Esophagus squamous epithelium (tissue), 5 donors: ENCODE measurements at regions not wholly inside any gene's neighbourhood (a gene's known extent, or its start where the extent isn't known, plus 50 kb on each side); places are given as distances from the start of the nearest gene placed in this dataset.
"Not testable (repeated sequence)": the region's sequence is repeated elsewhere in the genome, so short reads cannot be mapped to it uniquely, and the experiment has no call there.

Source experiments
- DNase-seq: peaks from one replicate; lab custom pipeline; 2025; lab: John Stamatoyannopoulos, UW
- H3K27ac ChIP-seq, 4 donors: fragments of 200-600 bp; sonication (generic); one replicate each; pipeline ENCODE4 v1.5.1; 2016 to 2019; ENCODE audit warnings: mild to moderate bottlenecking in 1 of 4
- H3K27me3 ChIP-seq, 4 donors: fragments of 200-600 bp; sonication (generic); 1 replicate in 3 of 4; 2 replicates in 1 of 4; pipeline versions ENCODE4 v1.5.1 to v1.6.0; 2017 to 2021; ENCODE audit warnings: antibody characterized with exemption in 1 of 4
- H3K36me3 ChIP-seq, 3 donors: fragments of 200-600 bp; sonication (generic); one replicate each; pipeline ENCODE4 v1.5.1; 2016 to 2019
- H3K4me1 ChIP-seq, 3 donors: fragments of 200-600 bp; sonication (generic); one replicate each; pipeline ENCODE4 v1.5.1; 2017 to 2019
- H3K4me3 ChIP-seq, 4 donors: fragments of 200-600 bp; sonication (generic); 1 replicate in 3 of 4; 2 replicates in 1 of 4; pipeline ENCODE4 v1.5.1; 2016 to 2019; ENCODE audit warnings: mild to moderate bottlenecking in 2 of 4, moderate library complexity in 1 of 4
- H3K9me3 ChIP-seq, 3 donors: fragments of 200-600 bp; sonication (generic); one replicate each; pipeline ENCODE4 v1.5.1; 2016 to 2019
- POLR2A ChIP-seq, 4 donors: fragments of 450-650 bp; IDR thresholded peaks; one replicate each; pipeline ENCODE4 v1.6.1; 2017; ENCODE audit warnings: antibody characterized with exemption in 4 of 4, mild to moderate bottlenecking in 4 of 4, moderate library complexity in 3 of 4
- WGBS, 2 donors: methylation state at CpG; one replicate each; pipeline ENCODE4 v1.1.5; 2018; 5-methylcytosine and 5-hydroxymethylcytosine counted together
- intact Hi-C: fragments of 100-400 bp; cut with DNase I; formaldehyde crosslinking; loops from one replicate; pipeline ENCODE4 v1.15.0; 2022
- TF ChIP-seq, protein P1 (sequence below), 6 experiments: fragments of 450-650 bp in 4 of 6; fragments of 200-600 bp in 2 of 6; sonication (generic) in 2 of 6; IDR thresholded peaks; one replicate each; pipeline ENCODE4 v1.5.1; 2016 to 2019; ENCODE audit warnings: antibody characterized with exemption in 6 of 6, mild to moderate bottlenecking in 4 of 6, moderate library complexity in 4 of 6
- donor health status: DM: yes; HTN: yes; CAD: no.

DNA sequence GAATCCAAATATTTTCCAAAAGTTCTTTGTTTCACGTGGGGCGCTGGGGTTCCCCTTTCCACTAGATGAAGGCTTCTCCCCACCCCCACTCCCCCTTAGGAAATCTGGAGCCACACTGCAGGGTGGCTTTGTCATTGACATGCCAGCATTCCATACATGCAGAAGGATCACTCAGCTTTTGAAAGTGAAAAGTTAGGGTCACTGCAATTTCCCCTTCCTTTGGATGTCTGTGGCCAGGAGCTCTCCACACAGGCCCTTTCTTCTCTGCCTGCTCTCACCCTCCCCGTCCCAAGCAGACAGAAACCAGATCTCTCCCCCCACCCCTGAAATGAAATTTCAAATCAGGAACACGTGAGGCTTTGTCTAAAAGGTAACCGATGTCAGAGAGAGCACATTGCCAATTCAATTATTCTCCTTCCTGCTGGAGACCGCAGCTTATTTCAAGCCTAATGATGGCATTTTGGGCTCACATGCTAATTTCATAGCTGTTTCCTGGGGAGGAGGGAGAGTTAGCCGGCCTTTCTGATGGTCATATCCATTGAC is 153.9 kb upstream of the RFLNA start:
- WGBS, 2 donors = 43 to 54% methylated on average over 6 to 7 of the region's 7 CpGs
- intact Hi-C loops = no loop called here
- no peak overlapping the region for H3K4me3 ChIP-seq

DNA sequence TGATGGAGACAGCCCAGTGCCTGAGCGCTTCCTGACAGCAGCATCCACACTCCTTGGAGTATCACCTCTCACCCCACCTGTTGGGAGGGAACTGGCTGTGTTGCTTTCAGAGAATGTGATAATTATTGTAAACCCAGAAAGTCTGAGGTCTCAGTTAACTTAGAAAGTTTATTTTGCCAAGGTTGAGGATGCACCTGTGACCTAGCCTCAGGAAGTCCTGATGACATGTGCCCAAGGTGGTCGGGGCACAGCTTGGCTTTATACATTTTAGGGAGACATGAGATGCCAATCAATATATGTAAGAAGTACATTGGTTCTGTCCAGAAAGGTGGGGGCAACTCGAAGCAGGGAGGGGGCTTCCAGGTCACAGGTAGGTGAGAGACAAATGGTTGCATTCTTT is 153.3 kb upstream of the RFLNA start:
- peaks cover 0 to 11% (median 5%) of the 10 kb centered on the region in 3 donors for H3K9me3 ChIP-seq
- H3K27me3 ChIP-seq, DNase-seq, H3K36me3 ChIP-seq, H3K4me3 ChIP-seq, H3K4me1 ChIP-seq, H3K27ac ChIP-seq, intact Hi-C loops: not testable (repeated sequence)
- WGBS, 2 donors = 34 to 49% methylated on average over 2 to 3 of the region's 3 CpGs

More for the DNA sequence above, 153.9 kb upstream of the RFLNA start:
- Histone ChIP-seq H3K27me3 (peaks cover 0 to 10% (median 0%) of the 10 kb centered on the region in 4 donors), H3K4me1 (no peaks in the 10 kb centered on the region), H3K27ac (no peak overlapping the region), H3K9me3 (peaks cover 0 to 11% (median 5%) of the 10 kb centered on the region in 3 donors), H3K36me3 (no peaks in the 10 kb centered on the region)
- TF ChIP-seq, protein P1, sequence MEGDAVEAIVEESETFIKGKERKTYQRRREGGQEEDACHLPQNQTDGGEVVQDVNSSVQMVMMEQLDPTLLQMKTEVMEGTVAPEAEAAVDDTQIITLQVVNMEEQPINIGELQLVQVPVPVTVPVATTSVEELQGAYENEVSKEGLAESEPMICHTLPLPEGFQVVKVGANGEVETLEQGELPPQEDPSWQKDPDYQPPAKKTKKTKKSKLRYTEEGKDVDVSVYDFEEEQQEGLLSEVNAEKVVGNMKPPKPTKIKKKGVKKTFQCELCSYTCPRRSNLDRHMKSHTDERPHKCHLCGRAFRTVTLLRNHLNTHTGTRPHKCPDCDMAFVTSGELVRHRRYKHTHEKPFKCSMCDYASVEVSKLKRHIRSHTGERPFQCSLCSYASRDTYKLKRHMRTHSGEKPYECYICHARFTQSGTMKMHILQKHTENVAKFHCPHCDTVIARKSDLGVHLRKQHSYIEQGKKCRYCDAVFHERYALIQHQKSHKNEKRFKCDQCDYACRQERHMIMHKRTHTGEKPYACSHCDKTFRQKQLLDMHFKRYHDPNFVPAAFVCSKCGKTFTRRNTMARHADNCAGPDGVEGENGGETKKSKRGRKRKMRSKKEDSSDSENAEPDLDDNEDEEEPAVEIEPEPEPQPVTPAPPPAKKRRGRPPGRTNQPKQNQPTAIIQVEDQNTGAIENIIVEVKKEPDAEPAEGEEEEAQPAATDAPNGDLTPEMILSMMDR (IDR thresholded peaks at IDR 0.05) = no peak
- no peak for TF ChIP-seq POLR2A (IDR thresholded peaks at IDR 0.05)
- DNase-seq = no peak

DNA sequence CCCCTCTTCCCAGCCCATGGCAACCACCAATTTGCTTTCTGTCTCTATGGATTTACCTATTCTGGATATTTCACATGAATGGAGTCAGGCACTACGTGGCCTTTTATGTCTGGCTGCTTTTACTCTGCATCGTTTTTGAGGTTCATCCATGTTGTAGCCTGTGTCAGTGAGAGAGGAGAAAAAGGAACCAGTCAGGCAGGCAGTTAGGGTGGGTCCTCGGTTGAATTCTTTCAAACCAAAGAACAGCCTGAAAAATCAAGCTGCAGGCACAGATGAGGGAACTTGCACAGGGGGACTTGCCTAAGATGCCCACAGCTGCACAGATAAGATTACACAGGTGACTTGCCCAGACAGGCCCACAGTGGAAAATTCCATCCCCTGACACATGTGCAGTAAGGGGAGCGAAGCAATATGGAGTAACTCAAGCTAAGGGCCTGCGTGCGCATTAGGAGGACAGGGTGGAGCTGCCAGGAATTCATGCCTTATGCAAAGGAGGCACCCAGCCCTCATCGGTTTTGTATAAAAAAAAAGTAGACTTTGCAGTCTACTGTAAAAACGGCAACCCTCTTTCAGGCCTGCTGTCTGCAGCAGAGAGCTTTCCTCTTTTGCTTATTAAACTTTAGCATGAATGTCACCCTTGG is 152.4 kb upstream of the RFLNA start:
- Histone ChIP-seq H3K27me3 (peaks cover 0 to 10% (median 0%) of the 10 kb centered on the region in 4 donors), H3K27ac (no peak overlapping the region), H3K4me1 (no peaks in the 10 kb centered on the region), H3K9me3 (peaks cover 0 to 11% (median 1%) of the 10 kb centered on the region in 3 donors), H3K36me3 (no peaks in the 10 kb centered on the region), H3K4me3 (no peak overlapping the region)
- intact Hi-C loops = no loop called here
- no peak for DNase-seq
- 80 to 92% methylated on average over 8 of the region's 8 CpGs for WGBS, 2 donors
- TF ChIP-seq, protein P1 (IDR thresholded peaks at IDR 0.05) = no peak
- TF ChIP-seq POLR2A (IDR thresholded peaks at IDR 0.05) = no peak

DNA sequence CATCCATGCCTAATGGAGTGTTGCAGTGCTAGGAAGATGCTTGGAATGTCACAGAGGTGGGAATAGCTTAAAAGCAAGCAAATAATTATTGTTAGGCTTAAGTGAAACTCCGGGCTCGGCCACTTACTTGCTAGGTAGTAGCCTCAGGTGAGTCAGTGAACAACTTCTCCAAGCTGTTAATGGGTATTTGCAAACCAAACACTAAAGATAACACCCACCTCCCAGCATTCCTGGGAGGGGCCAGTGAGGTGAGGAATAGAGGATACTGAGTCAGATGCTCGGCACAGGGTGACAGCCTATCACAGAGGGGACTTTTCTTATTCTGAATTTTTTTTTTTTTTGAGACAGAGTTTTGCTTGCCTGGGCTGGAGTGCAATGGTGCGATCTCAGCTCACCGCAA is 151.2 kb upstream of the RFLNA start:
- H3K9me3 ChIP-seq = peaks cover 0 to 11% (median 0%) of the 10 kb centered on the region in 3 donors
- no peak overlapping the region for H3K27ac ChIP-seq
- WGBS, 2 donors = 86 to 88% methylated on average over 5 of the region's 5 CpGs
- H3K4me3 ChIP-seq = no peak overlapping the region
- H3K36me3 ChIP-seq = no peaks in the 10 kb centered on the region
- TF ChIP-seq POLR2A (IDR thresholded peaks at IDR 0.05) = no peak
- TF ChIP-seq, protein P1 (IDR thresholded peaks at IDR 0.05) = no peak
- no peak for DNase-seq
- intact Hi-C loops = no loop called here
- no peaks in the 10 kb centered on the region for H3K4me1 ChIP-seq
- H3K27me3 ChIP-seq = peaks cover 0 to 10% (median 0%) of the 10 kb centered on the region in 4 donors

DNA sequence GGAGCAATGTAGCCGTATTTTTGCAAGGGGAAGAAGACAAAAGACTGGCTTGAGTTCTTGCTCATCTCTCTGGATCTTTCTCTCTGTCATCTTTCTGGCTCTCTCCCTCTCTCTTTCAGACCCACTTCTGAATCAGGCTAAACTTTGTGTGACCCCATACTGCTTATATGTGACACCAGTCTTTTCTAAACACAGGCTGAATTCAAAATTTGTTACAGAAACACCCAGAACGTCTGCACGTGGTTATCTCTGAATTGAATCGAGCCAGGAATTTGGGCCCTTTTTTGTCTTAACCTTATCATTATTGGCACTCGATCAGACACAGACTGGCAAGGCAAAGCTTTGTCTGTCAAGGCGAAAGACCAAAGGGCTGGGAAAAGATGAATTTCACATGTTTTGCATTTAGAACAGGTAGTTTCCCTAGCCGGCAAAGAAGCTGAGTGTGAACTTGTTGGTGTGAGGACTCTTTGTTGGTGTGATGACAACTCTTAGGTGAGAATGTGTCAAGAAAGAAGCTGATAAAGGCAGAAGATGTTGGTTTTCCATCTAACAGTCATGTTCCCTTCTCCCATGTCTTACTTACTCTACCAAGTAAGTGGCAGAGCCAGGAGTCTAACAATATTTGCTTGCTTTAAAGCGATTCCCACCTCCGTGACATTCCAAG is 150.2 kb upstream of the RFLNA start:
- intact Hi-C loops = no loop called here
- no peaks in the 10 kb centered on the region for H3K4me1 ChIP-seq

More for the DNA sequence above, 150.2 kb upstream of the RFLNA start:
- no peak for DNase-seq
- Histone ChIP-seq H3K36me3 (no peaks in the 10 kb centered on the region), H3K27ac (no peak overlapping the region), H3K9me3 (peaks cover 0 to 11% (median 0%) of the 10 kb centered on the region in 3 donors), H3K4me3 (no peak overlapping the region), H3K27me3 (peaks cover 0 to 10% (median 0%) of the 10 kb centered on the region in 4 donors)
- TF ChIP-seq, protein P1 (IDR thresholded peaks at IDR 0.05) = no peak
- TF ChIP-seq POLR2A (IDR thresholded peaks at IDR 0.05) = no peak
- 75% methylated on average over 9 of the region's 9 CpGs for WGBS, 2 donors
